K562 (cell line): ENCODE measurements at regions not wholly inside any gene's neighbourhood (a gene's known extent, or its start where the extent isn't known, plus 50 kb on each side); places are given as distances from the start of the nearest gene placed in this dataset.

ENCODE experiments used
- CBX5 ChIP-seq: IDR thresholded peaks from 2 replicates; pipeline ENCODE4 v1.6.1; 2014; ENCODE audit warnings: low read depth, borderline replicate concordance
- CCNT2 ChIP-seq: IDR thresholded peaks from 2 replicates; pipeline ENCODE4 v1.6.1; 2011; ENCODE audit warnings: borderline replicate concordance, low read depth, mild to moderate bottlenecking, moderate library complexity, mixed read lengths, low read length; ENCODE audit not compliant: insufficient read length; ENCODE audit errors: extremely low read depth
- HES1 ChIP-seq: fragments of 450-650 bp; IDR thresholded peaks from 2 replicates; pipeline ENCODE4 v1.6.1; 2016; ENCODE audit warnings: low read depth, mild to moderate bottlenecking, moderate library complexity
- MAFK ChIP-seq: IDR thresholded peaks from 2 replicates; pipeline ENCODE4 v1.6.1; 2011; ENCODE audit warnings: low read length, improper control_type of control experiment
- TAF9B ChIP-seq: fragments of 450-650 bp; IDR thresholded peaks from 2 replicates; pipeline ENCODE4 v1.6.1; 2018; ENCODE audit warnings: mild to moderate bottlenecking; ENCODE audit not compliant: partially characterized antibody
- TSC22D4 ChIP-seq: fragments of 450-650 bp; IDR thresholded peaks from 2 replicates; pipeline ENCODE4 v1.6.1; 2016; ENCODE audit warnings: missing genetic modification characterization, missing biosample characterization, control low read depth
- ZNF197 ChIP-seq: fragments of 200-800 bp; sonication (Bioruptor generic); IDR thresholded peaks from 2 replicates; pipeline ENCODE4 v1.6.1; 2016; ENCODE audit warnings: low read depth, missing genetic modification characterization, missing compliant biosample characterization
- ZNF217 ChIP-seq: sonication (generic); formaldehyde crosslinking; IDR thresholded peaks from 2 replicates; pipeline ENCODE4 v1.8.0; 2022; ENCODE audit warnings: mild to moderate bottlenecking, missing genetic modification reagents
- ZNF239 ChIP-seq: fragments of 250-450 bp; sonication (Bioruptor Pico); IDR thresholded peaks from 2 replicates; pipeline ENCODE4 v1.4.0; 2020; ENCODE audit warnings: mild to moderate bottlenecking
- ZNF407 ChIP-seq: fragments of 450-650 bp; IDR thresholded peaks from 2 replicates; pipeline ENCODE4 v1.6.1; 2016; ENCODE audit warnings: low read depth
- TF ChIP-seq, protein P1 (sequence below): fragments of 450-650 bp; IDR thresholded peaks from 2 replicates; pipeline ENCODE4 v1.6.1; 2014; ENCODE audit warnings: low read depth, mild to moderate bottlenecking, moderate library complexity, borderline replicate concordance

DNA sequence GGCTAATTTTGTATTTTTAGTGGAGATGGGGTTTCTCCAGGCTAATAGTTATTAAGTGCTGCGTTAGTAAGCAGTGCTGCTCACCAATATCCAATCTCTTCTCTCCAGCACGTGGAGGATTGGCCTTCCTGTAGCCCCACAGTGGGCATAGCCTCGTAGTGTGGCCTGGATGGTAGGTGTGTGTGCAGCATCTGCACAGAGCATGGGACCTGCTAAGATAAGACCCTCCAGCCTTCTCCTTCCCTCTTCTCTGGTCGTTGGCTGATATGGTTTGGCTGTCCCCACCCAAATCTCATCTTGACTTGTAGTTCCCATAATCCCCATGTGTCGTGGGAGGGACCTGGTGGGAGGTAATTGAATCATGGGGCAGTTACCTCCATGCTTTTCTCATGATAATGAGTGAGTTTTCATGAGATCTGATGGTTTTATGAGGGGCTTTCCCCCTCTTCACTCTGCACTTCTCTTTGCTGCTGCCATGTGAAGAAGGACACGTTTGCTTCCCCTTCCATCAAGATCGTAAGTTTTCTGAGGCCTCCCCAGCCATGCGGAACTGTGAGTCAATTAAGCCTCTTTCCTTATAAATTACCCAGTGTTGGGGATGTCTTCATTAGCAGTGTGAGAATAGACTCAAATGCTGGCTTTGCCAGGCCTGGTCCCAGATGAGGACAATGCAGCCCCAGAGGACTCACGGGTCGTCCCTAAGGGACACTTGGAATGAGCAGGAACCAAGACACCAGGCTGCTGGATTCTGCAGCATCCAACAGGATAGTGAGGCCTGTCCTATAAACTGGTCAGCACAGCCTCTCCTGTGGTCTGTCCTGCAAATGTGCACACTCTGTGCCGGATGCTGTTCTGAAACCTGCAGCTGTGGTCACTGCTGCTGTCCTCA lies 63.4 kb upstream of the AFDN start (continued):
- TF ChIP-seq, protein P1, sequence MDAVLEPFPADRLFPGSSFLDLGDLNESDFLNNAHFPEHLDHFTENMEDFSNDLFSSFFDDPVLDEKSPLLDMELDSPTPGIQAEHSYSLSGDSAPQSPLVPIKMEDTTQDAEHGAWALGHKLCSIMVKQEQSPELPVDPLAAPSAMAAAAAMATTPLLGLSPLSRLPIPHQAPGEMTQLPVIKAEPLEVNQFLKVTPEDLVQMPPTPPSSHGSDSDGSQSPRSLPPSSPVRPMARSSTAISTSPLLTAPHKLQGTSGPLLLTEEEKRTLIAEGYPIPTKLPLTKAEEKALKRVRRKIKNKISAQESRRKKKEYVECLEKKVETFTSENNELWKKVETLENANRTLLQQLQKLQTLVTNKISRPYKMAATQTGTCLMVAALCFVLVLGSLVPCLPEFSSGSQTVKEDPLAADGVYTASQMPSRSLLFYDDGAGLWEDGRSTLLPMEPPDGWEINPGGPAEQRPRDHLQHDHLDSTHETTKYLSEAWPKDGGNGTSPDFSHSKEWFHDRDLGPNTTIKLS, result no peak
- TF ChIP-seq MAFK, result no peak
- TF ChIP-seq HES1, result no peak
- TF ChIP-seq CBX5, result no peak
- TF ChIP-seq TAF9B, result no peak
- TF ChIP-seq ZNF217, result no peak
- TF ChIP-seq TSC22D4 (tag), result no peak
- TF ChIP-seq ZNF197 (CRISPR knock-in tag), result no peak
- TF ChIP-seq ZNF407, result no peak
- TF ChIP-seq CCNT2, result no peak
- no peak for TF ChIP-seq ZNF239 (CRISPR knock-in tag)
